HCT116 (cell line): ENCODE measurements at regions not wholly inside any gene's neighbourhood (a gene's known extent, or its start where the extent isn't known, plus 50 kb on each side); places are given as distances from the start of the nearest gene placed in this dataset.
A peak's percentile ranks its signal among the peaks of the same experiment; 100 is the strongest.

Experiments
- ATAC-seq: fragments of 200-7000 bp; cut with Tn5 transposase; 2 replicates; pipeline ENCODE4 v1.9.1; 2020; ENCODE audit warnings: mild to moderate bottlenecking, moderate library complexity
- BruUV-seq: library from RNA; stranded (reverse); fragments of 400-500 nt; replicated peaks from 2 replicates; lab custom pipeline; 2021; lab: Mats Ljungman, UMichigan
- CTCF ChIA-PET: fragments of 300-600 bp; sonication (Branson Sonifier 250); formaldehyde crosslinking; loops from one replicate; lab custom pipeline; 2021; ENCODE audit warnings: antibody characterized with exemption; lab: Charles Lee
- POLR2A ChIA-PET: fragments of 300-600, 350-600 bp; sonication (Branson Sonifier 250); formaldehyde crosslinking; loops from one replicate; lab custom pipeline; 2021; ENCODE audit warnings: antibody characterized with exemption; lab: Charles Lee
- RAD21 ChIA-PET, 2 experiments: fragments of 300-600 bp; sonication (Branson Sonifier 250); formaldehyde crosslinking; loops; one replicate each; lab custom pipeline; 2023; ENCODE audit warnings: low total read pairs in 2 of 2; ENCODE audit not compliant: uncharacterized antibody in 2 of 2, unreplicated experiment in 2 of 2, low non-redundant PET in 1 of 2; lab: Charles Lee
- DNase-seq: peaks from one replicate; pipeline ENCODE4 v3.0.0-alpha.2; 2010; ENCODE audit warnings: low read depth, low spot score
- H2AFZ ChIP-seq: fragments of 200-600 bp; shearing (Covaris generic), sonication (generic); 2 replicates; pipeline ENCODE4 v1.6.1; 2017; ENCODE audit warnings: low read depth, mixed run types, mixed read lengths, antibody characterized with exemption, low read length; ENCODE audit not compliant: poor library complexity, severe bottlenecking
- H3K27ac ChIP-seq: 2 replicates; pipeline ENCODE4 v1.5.1; 2012; ENCODE audit warnings: low read depth, low read length
- H3K27me3 ChIP-seq: fragments of 200-600 bp; sonication (generic); 2 replicates; pipeline ENCODE4 v1.6.1; 2016; ENCODE audit warnings: mixed run types, low read length, mixed read lengths; ENCODE audit not compliant: insufficient read depth
- H3K36me3 ChIP-seq, 2 experiments: fragments of 200-500 bp in 1 of 2; fragments of 200-600 bp in 1 of 2; sonication (Bioruptor generic) in 1 of 2; sonication (generic) in 1 of 2; 2 replicates each; pipeline versions ENCODE4 v1.5.1 to v1.6.1; 2014 to 2016; ENCODE audit warnings: low read length in 2 of 2, inconsistent platforms in 1 of 2, mixed read lengths in 1 of 2, mixed run types in 1 of 2; ENCODE audit not compliant: insufficient read depth in 2 of 2, control insufficient read depth in 1 of 2
- H3K4me1 ChIP-seq, 2 experiments: fragments of 200-600 bp in 1 of 2; sonication (generic) in 1 of 2; 2 replicates each; pipeline versions ENCODE4 v1.5.1 to v1.6.1; 2012 to 2017; ENCODE audit warnings: low read length in 2 of 2, inconsistent platforms in 1 of 2, mild to moderate bottlenecking in 1 of 2, mixed read lengths in 1 of 2, mixed run types in 1 of 2, moderate library complexity in 1 of 2; ENCODE audit not compliant: insufficient read depth in 2 of 2, control insufficient read depth in 1 of 2
- H3K4me2 ChIP-seq: fragments of 200-600 bp; sonication (generic); 2 replicates; pipeline ENCODE4 v1.6.1; 2017; ENCODE audit warnings: mixed run types, low read length, mixed read lengths
- H3K4me3 ChIP-seq, 2 experiments: fragments of 200-600 bp in 1 of 2; sonication (generic) in 1 of 2; replicated peaks in 1 of 2; 2 replicates each; pipeline ENCODE4 v1.5.1; 2011 to 2016; ENCODE audit warnings: low read length in 2 of 2, control low read depth in 1 of 2, low read depth in 1 of 2, mild to moderate bottlenecking in 1 of 2, mixed read lengths in 1 of 2, mixed run types in 1 of 2
- H3K79me2 ChIP-seq: fragments of 200-600 bp; sonication (generic); 2 replicates; pipeline ENCODE4 v1.6.1; 2017; ENCODE audit warnings: mild to moderate bottlenecking, mixed run types, low read length, moderate library complexity, mixed read lengths; ENCODE audit not compliant: insufficient read depth
- H3K9ac ChIP-seq: fragments of 200-600 bp; sonication (generic); 2 replicates; pipeline ENCODE4 v1.6.1; 2016; ENCODE audit warnings: low read length, mixed read lengths
- H3K9me2 ChIP-seq: fragments of 200-600 bp; sonication (generic), shearing (Covaris generic); 2 replicates; pipeline ENCODE4 v1.6.1; 2017; ENCODE audit warnings: mixed run types, mild to moderate bottlenecking, moderate library complexity; ENCODE audit not compliant: insufficient read depth
- H3K9me3 ChIP-seq, 2 experiments: fragments of 200-500 bp in 1 of 2; fragments of 200-600 bp in 1 of 2; sonication (Bioruptor generic) in 1 of 2; sonication (generic) in 1 of 2; 2 replicates each; pipeline ENCODE4 v1.6.1; 2014 to 2017; ENCODE audit warnings: low read length in 2 of 2, mixed read lengths in 2 of 2, inconsistent platforms in 1 of 2, low read depth in 1 of 2, mild to moderate bottlenecking in 1 of 2, mixed run types in 1 of 2, moderate library complexity in 1 of 2; ENCODE audit not compliant: control insufficient read depth in 1 of 2, insufficient read depth in 1 of 2
- H4K20me1 ChIP-seq: fragments of 200-600 bp; sonication (generic), shearing (Covaris generic); 2 replicates; pipeline ENCODE4 v1.6.1; 2017; ENCODE audit warnings: mixed run types, mild to moderate bottlenecking, moderate library complexity; ENCODE audit not compliant: insufficient read depth
- ATF3 ChIP-seq: IDR thresholded peaks from 2 replicates; pipeline ENCODE4 v1.6.1; 2012
- CTCF ChIP-seq, 3 experiments: fragments of 200-600 bp in 1 of 3; sonication (generic) in 1 of 3; IDR thresholded peaks in 2 of 3; conservative IDR thresholded peaks in 1 of 3; 2 replicates each; pipeline ENCODE4 v1.5.1; 2012 to 2017; ENCODE audit warnings: low read depth in 2 of 3, low read length in 2 of 3, antibody characterized with exemption in 1 of 3, borderline replicate concordance in 1 of 3, control low read depth in 1 of 3, mild to moderate bottlenecking in 1 of 3, mixed read lengths in 1 of 3, mixed run types in 1 of 3, moderate library complexity in 1 of 3; ENCODE audit not compliant: insufficient read depth in 1 of 3
- EGR1 ChIP-seq: IDR thresholded peaks from 2 replicates; pipeline ENCODE4 v1.6.1; 2012; ENCODE audit warnings: low read depth
- ELF1 ChIP-seq: IDR thresholded peaks from 2 replicates; pipeline ENCODE4 v1.6.1; 2012; ENCODE audit warnings: low read depth, borderline replicate concordance
- FOSL1 ChIP-seq: IDR thresholded peaks from 2 replicates; pipeline ENCODE4 v1.6.1; 2012; ENCODE audit warnings: low read depth
- POLR2A ChIP-seq: IDR thresholded peaks from 2 replicates; pipeline ENCODE4 v1.7.0; 2011; ENCODE audit warnings: borderline replicate concordance; ENCODE audit not compliant: insufficient read depth, insufficient read length; ENCODE audit errors: extremely low read depth
- POLR2AphosphoS5 ChIP-seq: IDR thresholded peaks from 2 replicates; pipeline ENCODE4 v1.6.1; 2011; ENCODE audit warnings: mild to moderate bottlenecking, low read depth, low read length, moderate library complexity
- RAD21 ChIP-seq: IDR thresholded peaks from 2 replicates; pipeline ENCODE4 v1.6.1; 2012; ENCODE audit warnings: low read depth, mild to moderate bottlenecking
- REST ChIP-seq: IDR thresholded peaks from 2 replicates; pipeline ENCODE4 v1.6.1; 2012; ENCODE audit warnings: low read depth
- SIN3A ChIP-seq: IDR thresholded peaks from 2 replicates; pipeline ENCODE4 v1.6.1; 2012; ENCODE audit warnings: low read depth
- SP1 ChIP-seq: IDR thresholded peaks from 2 replicates; pipeline ENCODE4 v1.6.1; 2012; ENCODE audit warnings: low read depth
- SRF ChIP-seq: IDR thresholded peaks from 2 replicates; pipeline ENCODE4 v1.6.1; 2012; ENCODE audit warnings: low read depth
- TCF7L2 ChIP-seq: IDR thresholded peaks from 2 replicates; pipeline ENCODE4 v1.7.0; 2011; ENCODE audit warnings: borderline replicate concordance, inconsistent platforms; ENCODE audit not compliant: insufficient read depth, insufficient read length; ENCODE audit errors: extremely low read depth
- YY1 ChIP-seq: IDR thresholded peaks from 2 replicates; pipeline ENCODE4 v1.6.1; 2011; ENCODE audit warnings: low read length, low read depth, moderate library complexity, mild to moderate bottlenecking; ENCODE audit not compliant: insufficient replicate concordance; ENCODE audit errors: extremely low read depth
- ZFX ChIP-seq: fragments of 450-650 bp; IDR thresholded peaks from 2 replicates; pipeline ENCODE4 v1.6.1; 2017
- intact Hi-C: fragments of 100-400 bp; cut with micrococcal nuclease; formaldehyde crosslinking; loops from 2 replicates; pipeline ENCODE4 v1.10.0; 2022
- TF ChIP-seq, protein P1 (sequence below): IDR thresholded peaks from 2 replicates; pipeline ENCODE4 v1.6.1; 2011; ENCODE audit warnings: mild to moderate bottlenecking, low read length, moderate library complexity; ENCODE audit not compliant: insufficient replicate concordance; ENCODE audit errors: extremely low read depth

DNA sequence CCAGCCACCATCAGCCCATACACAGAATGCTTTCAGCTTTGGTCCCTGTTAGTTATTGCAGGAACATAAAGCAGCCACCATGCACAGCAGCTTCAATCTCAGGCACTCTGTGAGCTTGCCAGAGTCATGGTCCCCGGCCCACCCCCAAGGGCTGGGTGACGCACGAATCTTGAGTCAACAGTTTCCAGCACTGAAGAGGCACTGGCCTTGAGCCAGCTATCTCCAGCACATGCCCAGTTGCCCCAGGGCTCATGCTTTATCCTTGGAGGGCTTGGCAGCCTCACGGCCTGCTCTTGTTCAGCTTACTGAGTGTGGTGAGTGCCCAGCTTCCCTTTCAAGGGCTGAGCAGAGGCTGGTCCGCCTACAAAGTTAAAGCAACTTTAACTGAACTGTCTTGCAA, 200.7 kb upstream of the RAB4A start:
- Histone ChIP-seq H3K9ac (no peak overlapping the region), H3K4me1 (peaks cover 0 to 7% of the 10 kb centered on the region in 2 experiments; a peak in 1 of 4 replicates), H3K4me3 (no peak overlapping the region), H3K27me3 (peaks cover 30% of the 10 kb centered on the region), H3K4me2 (no peak overlapping the region), H3K36me3 (no peaks in the 10 kb centered on the region), H3K9me2 (no peaks in the 10 kb centered on the region), H3K79me2 (no peaks in the 10 kb centered on the region)
- 0 out of 2 replicates have a peak, but pooled peaks have one; percentile 25 for ATAC-seq
- intact Hi-C loops: no loop called here
- CTCF ChIA-PET: no interaction called here
- RAD21 ChIA-PET: no interaction called here
- POLR2A ChIA-PET: no interaction called here
- no TSS peak for BruUV-seq
- TF ChIP-seq CTCF (IDR thresholded peaks at IDR 0.05 in 2 of 3, conservative IDR thresholded peaks at IDR 0.05 in 1 of 3; ENCODE audit: borderline replicate concordance in 1 of 3, insufficient read depth in 1 of 3, low read depth in 2 of 3, low read length in 2 of 3) (no peak), ELF1 (no peak), SRF (no peak), ATF3 (no peak), TCF7L2 (no peak), ZFX (no peak), YY1 (no peak), REST (no peak), EGR1 (no peak), SP1 (no peak), POLR2A (no peak), RAD21 (no peak), FOSL1 (no peak), SIN3A (no peak), POLR2AphosphoS5 (no peak)
- TF ChIP-seq, protein P1, sequence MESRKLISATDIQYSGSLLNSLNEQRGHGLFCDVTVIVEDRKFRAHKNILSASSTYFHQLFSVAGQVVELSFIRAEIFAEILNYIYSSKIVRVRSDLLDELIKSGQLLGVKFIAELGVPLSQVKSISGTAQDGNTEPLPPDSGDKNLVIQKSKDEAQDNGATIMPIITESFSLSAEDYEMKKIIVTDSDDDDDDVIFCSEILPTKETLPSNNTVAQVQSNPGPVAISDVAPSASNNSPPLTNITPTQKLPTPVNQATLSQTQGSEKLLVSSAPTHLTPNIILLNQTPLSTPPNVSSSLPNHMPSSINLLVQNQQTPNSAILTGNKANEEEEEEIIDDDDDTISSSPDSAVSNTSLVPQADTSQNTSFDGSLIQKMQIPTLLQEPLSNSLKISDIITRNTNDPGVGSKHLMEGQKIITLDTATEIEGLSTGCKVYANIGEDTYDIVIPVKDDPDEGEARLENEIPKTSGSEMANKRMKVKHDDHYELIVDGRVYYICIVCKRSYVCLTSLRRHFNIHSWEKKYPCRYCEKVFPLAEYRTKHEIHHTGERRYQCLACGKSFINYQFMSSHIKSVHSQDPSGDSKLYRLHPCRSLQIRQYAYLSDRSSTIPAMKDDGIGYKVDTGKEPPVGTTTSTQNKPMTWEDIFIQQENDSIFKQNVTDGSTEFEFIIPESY: no peak
- TF ChIP-seq, all 23 proteins: peak for 0
- no peak for DNase-seq
- H3K27ac ChIP-seq: no peak overlapping the region
- no peaks in the 10 kb centered on the region for H3K9me3 ChIP-seq
- H4K20me1 ChIP-seq: no peaks in the 10 kb centered on the region
- H2AFZ ChIP-seq: no peak overlapping the region
